ENCODE measurements at regions not wholly inside any gene's neighbourhood (a gene's known extent, or its start where the extent isn't known, plus 50 kb on each side); places are given as distances from the start of the nearest gene placed in this dataset.
"Not testable (repeated sequence)": the region's sequence is repeated elsewhere in the genome, so short reads cannot be mapped to it uniquely, and the experiment has no call there.

GRCh38 chr15:84151205-84151931 lies 84.2 kb upstream of the GOLGA6L4 start:
- H3K9me3 Mint-ChIP-seq (ENCODE audit: unreplicated experiment) = no peaks in the 10 kb centered on the region
- no peaks in the 10 kb centered on the region for H3K27me3 Mint-ChIP-seq (ENCODE audit: insufficient read depth, unreplicated experiment)
- no peaks in the 10 kb centered on the region for H3K36me3 Mint-ChIP-seq (ENCODE audit: insufficient read depth, unreplicated experiment)
- H3K4me1 Mint-ChIP-seq (ENCODE audit: insufficient read depth, unreplicated experiment) = peaks cover 5% of the 10 kb centered on the region
- DNase-seq (ENCODE audit: unreplicated experiment) = no peak
- intact Hi-C loops (cut with micrococcal nuclease) = no loop called here
- CTCF ChIA-PET = no interaction called here
- TF ChIP-seq, protein P1, sequence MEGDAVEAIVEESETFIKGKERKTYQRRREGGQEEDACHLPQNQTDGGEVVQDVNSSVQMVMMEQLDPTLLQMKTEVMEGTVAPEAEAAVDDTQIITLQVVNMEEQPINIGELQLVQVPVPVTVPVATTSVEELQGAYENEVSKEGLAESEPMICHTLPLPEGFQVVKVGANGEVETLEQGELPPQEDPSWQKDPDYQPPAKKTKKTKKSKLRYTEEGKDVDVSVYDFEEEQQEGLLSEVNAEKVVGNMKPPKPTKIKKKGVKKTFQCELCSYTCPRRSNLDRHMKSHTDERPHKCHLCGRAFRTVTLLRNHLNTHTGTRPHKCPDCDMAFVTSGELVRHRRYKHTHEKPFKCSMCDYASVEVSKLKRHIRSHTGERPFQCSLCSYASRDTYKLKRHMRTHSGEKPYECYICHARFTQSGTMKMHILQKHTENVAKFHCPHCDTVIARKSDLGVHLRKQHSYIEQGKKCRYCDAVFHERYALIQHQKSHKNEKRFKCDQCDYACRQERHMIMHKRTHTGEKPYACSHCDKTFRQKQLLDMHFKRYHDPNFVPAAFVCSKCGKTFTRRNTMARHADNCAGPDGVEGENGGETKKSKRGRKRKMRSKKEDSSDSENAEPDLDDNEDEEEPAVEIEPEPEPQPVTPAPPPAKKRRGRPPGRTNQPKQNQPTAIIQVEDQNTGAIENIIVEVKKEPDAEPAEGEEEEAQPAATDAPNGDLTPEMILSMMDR (IDR thresholded peaks at IDR 0.05; ENCODE audit: unreplicated experiment) = no peak
- no TSS peak for BruUV-seq (replicated peaks)
- POLR2A ChIA-PET = no interaction called here
- no peak overlapping the region for H3K27ac Mint-ChIP-seq (ENCODE audit: low read depth, unreplicated experiment)
- H3K4me3 Mint-ChIP-seq (ENCODE audit: unreplicated experiment) = no peak overlapping the region

- H3K4me1 Mint-ChIP-seq (ENCODE audit: insufficient read depth, unreplicated experiment); H3K4me3 Mint-ChIP-seq (ENCODE audit: unreplicated experiment); CTCF ChIA-PET; H3K27ac Mint-ChIP-seq (ENCODE audit: low read depth, unreplicated experiment); H3K36me3 Mint-ChIP-seq (ENCODE audit: insufficient read depth, unreplicated experiment); POLR2A ChIA-PET; BruUV-seq (replicated peaks); intact Hi-C loops (cut with micrococcal nuclease); DNase-seq (ENCODE audit: unreplicated experiment); H3K9me3 Mint-ChIP-seq (ENCODE audit: unreplicated experiment); H3K27me3 Mint-ChIP-seq (ENCODE audit: insufficient read depth, unreplicated experiment): not testable (repeated sequence)
Observed at GRCh38 chr15:84152381-84152979, 83.1 kb upstream of the GOLGA6L4 start.

GRCh38 chr15:84153655-84154140 lies 81.9 kb upstream of the GOLGA6L4 start:
- H3K27me3 Mint-ChIP-seq (ENCODE audit: insufficient read depth, unreplicated experiment); DNase-seq (ENCODE audit: unreplicated experiment); BruUV-seq (replicated peaks); H3K36me3 Mint-ChIP-seq (ENCODE audit: insufficient read depth, unreplicated experiment); H3K4me3 Mint-ChIP-seq (ENCODE audit: unreplicated experiment); intact Hi-C loops (cut with micrococcal nuclease); H3K9me3 Mint-ChIP-seq (ENCODE audit: unreplicated experiment); H3K4me1 Mint-ChIP-seq (ENCODE audit: insufficient read depth, unreplicated experiment); POLR2A ChIA-PET; H3K27ac Mint-ChIP-seq (ENCODE audit: low read depth, unreplicated experiment): not testable (repeated sequence)
- CTCF ChIA-PET = interaction anchor here (0.7 kb wide), 1 partner anchor 976 kb away, joined by 3 read pairs; no protein-coding TSS in a partner anchor

- H3K36me3 Mint-ChIP-seq (ENCODE audit: insufficient read depth, unreplicated experiment); intact Hi-C loops (cut with micrococcal nuclease); H3K4me3 Mint-ChIP-seq (ENCODE audit: unreplicated experiment); H3K27me3 Mint-ChIP-seq (ENCODE audit: insufficient read depth, unreplicated experiment); DNase-seq (ENCODE audit: unreplicated experiment); BruUV-seq (replicated peaks); H3K4me1 Mint-ChIP-seq (ENCODE audit: insufficient read depth, unreplicated experiment); POLR2A ChIA-PET; CTCF ChIA-PET; H3K9me3 Mint-ChIP-seq (ENCODE audit: unreplicated experiment); H3K27ac Mint-ChIP-seq (ENCODE audit: low read depth, unreplicated experiment): not testable (repeated sequence)
Observed at GRCh38 chr15:84154314-84154713, 81.3 kb upstream of the GOLGA6L4 start.

- H3K36me3 Mint-ChIP-seq (ENCODE audit: insufficient read depth, unreplicated experiment); H3K27ac Mint-ChIP-seq (ENCODE audit: low read depth, unreplicated experiment); BruUV-seq (replicated peaks); DNase-seq (ENCODE audit: unreplicated experiment); H3K9me3 Mint-ChIP-seq (ENCODE audit: unreplicated experiment); intact Hi-C loops (cut with micrococcal nuclease); H3K4me3 Mint-ChIP-seq (ENCODE audit: unreplicated experiment); H3K4me1 Mint-ChIP-seq (ENCODE audit: insufficient read depth, unreplicated experiment); CTCF ChIA-PET; H3K27me3 Mint-ChIP-seq (ENCODE audit: insufficient read depth, unreplicated experiment); POLR2A ChIA-PET: not testable (repeated sequence)
Observed at GRCh38 chr15:84154787-84155186, 80.8 kb upstream of the GOLGA6L4 start.

DNA sequence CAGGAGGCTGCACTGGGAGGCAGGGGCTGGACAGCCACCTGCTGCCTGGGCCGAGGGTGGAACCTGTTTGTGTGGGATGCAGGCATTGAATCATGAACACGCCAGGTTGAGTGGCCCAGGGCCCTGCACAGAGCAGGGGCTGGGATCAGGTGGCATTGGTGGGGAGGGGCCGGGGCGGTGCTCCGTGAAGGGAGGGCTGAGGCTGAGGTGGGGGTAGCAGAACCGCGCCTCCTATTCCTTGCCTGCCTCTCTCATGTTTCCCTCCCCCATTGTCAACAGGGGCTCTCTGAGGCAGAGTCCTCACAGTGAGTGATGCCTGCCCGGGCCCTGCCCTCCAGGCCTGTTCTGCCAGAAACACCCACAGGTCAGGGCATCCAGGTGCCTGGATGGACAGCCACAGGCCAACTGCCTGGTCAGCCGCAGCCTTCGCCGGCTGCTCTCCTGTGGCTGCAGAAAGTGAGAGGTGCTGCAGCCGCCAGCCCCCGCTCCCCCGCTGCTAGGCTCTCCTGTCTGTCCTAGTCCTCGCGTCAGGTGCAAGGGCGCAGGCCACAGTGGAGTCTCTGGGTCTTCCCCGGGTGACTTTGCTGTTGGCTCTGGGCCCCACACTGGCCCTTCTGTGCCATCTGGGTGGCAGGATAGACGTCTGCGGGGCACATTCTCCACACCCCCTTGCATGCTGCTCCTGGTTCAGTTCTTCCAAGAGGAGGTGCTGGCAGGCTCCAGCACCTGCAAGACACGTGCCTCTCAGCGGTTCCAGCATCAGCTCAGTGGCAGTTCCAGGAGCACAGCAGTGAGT lies 79.6 kb upstream of the GOLGA6L4 start:
- H3K27me3 Mint-ChIP-seq (ENCODE audit: insufficient read depth, unreplicated experiment); BruUV-seq (replicated peaks); H3K4me3 Mint-ChIP-seq (ENCODE audit: unreplicated experiment); H3K36me3 Mint-ChIP-seq (ENCODE audit: insufficient read depth, unreplicated experiment); H3K9me3 Mint-ChIP-seq (ENCODE audit: unreplicated experiment); DNase-seq (ENCODE audit: unreplicated experiment); H3K4me1 Mint-ChIP-seq (ENCODE audit: insufficient read depth, unreplicated experiment); CTCF ChIA-PET; intact Hi-C loops (cut with micrococcal nuclease); H3K27ac Mint-ChIP-seq (ENCODE audit: low read depth, unreplicated experiment): not testable (repeated sequence)
- POLR2A ChIA-PET = interaction anchor here (0.6 kb wide), 1 partner anchor 14 kb away, joined by 3 read pairs; no protein-coding TSS in a partner anchor

- H3K27ac Mint-ChIP-seq (ENCODE audit: low read depth, unreplicated experiment); CTCF ChIA-PET; H3K4me1 Mint-ChIP-seq (ENCODE audit: insufficient read depth, unreplicated experiment); H3K9me3 Mint-ChIP-seq (ENCODE audit: unreplicated experiment); H3K36me3 Mint-ChIP-seq (ENCODE audit: insufficient read depth, unreplicated experiment); DNase-seq (ENCODE audit: unreplicated experiment); H3K4me3 Mint-ChIP-seq (ENCODE audit: unreplicated experiment); BruUV-seq (replicated peaks); H3K27me3 Mint-ChIP-seq (ENCODE audit: insufficient read depth, unreplicated experiment); intact Hi-C loops (cut with micrococcal nuclease): not testable (repeated sequence)
- POLR2A ChIA-PET = interaction anchor here (0.6 kb wide), 1 partner anchor 14 kb away, joined by 3 read pairs; no protein-coding TSS in a partner anchor
Observed at GRCh38 chr15:84156588-84156840, 79.1 kb upstream of the GOLGA6L4 start.

GRCh38 chr15:84157056-84157632 lies 78.4 kb upstream of the GOLGA6L4 start:
- H3K36me3 Mint-ChIP-seq (ENCODE audit: insufficient read depth, unreplicated experiment); H3K27me3 Mint-ChIP-seq (ENCODE audit: insufficient read depth, unreplicated experiment); DNase-seq (ENCODE audit: unreplicated experiment); H3K4me3 Mint-ChIP-seq (ENCODE audit: unreplicated experiment); POLR2A ChIA-PET; intact Hi-C loops (cut with micrococcal nuclease); H3K27ac Mint-ChIP-seq (ENCODE audit: low read depth, unreplicated experiment); BruUV-seq (replicated peaks); H3K4me1 Mint-ChIP-seq (ENCODE audit: insufficient read depth, unreplicated experiment); H3K9me3 Mint-ChIP-seq (ENCODE audit: unreplicated experiment): not testable (repeated sequence)
- CTCF ChIA-PET = interaction anchor here (0.6 kb wide), 1 partner anchor 347 kb away, joined by 3 read pairs; no protein-coding TSS in a partner anchor
